Lung (tissue), 11 donors: ENCODE measurements at regions not wholly inside any gene's neighbourhood (a gene's known extent, or its start where the extent isn't known, plus 50 kb on each side); places are given as distances from the start of the nearest gene placed in this dataset.

Source experiments
- ATAC-seq: fragments of 200-7000 bp; cut with Tn5 transposase; one replicate; pipeline ENCODE4 v1.9.1; 2020; ENCODE audit warnings: moderate number of reproducible peaks; ENCODE audit not compliant: insufficient read depth, low FRiP score
- DNase-seq, 3 donors: peaks; one replicate each; pipeline ENCODE4 v3.0.0-alpha.2; 2013 to 2017
- H3K27ac ChIP-seq, 2 donors: one replicate each; pipeline ENCODE4 v1.5.1; 2013; ENCODE audit warnings: mild to moderate bottlenecking in 2 of 2, moderate library complexity in 2 of 2, control low read depth in 1 of 2, inconsistent platforms in 1 of 2, low read depth in 1 of 2, low read length in 1 of 2
- H3K27me3 ChIP-seq, 3 donors: one replicate each; pipeline ENCODE4 v1.5.1; 2013; ENCODE audit warnings: low read length in 2 of 3; ENCODE audit not compliant: control insufficient read depth in 3 of 3, insufficient read depth in 3 of 3
- H3K36me3 ChIP-seq, 4 donors: one replicate each; pipeline ENCODE4 v1.5.1; 2013; ENCODE audit warnings: low read length in 4 of 4, mild to moderate bottlenecking in 1 of 4, moderate library complexity in 1 of 4; ENCODE audit not compliant: control insufficient read depth in 4 of 4, insufficient read depth in 4 of 4
- H3K4me1 ChIP-seq, 5 donors: one replicate each; pipeline ENCODE4 v1.5.1; 2013; ENCODE audit warnings: low read length in 5 of 5, mild to moderate bottlenecking in 2 of 5, moderate library complexity in 1 of 5; ENCODE audit not compliant: control insufficient read depth in 5 of 5, insufficient read depth in 5 of 5
- H3K4me3 ChIP-seq: one replicate; pipeline ENCODE4 v1.5.1; 2013; ENCODE audit warnings: mild to moderate bottlenecking, control low read depth, moderate library complexity
- H3K9ac ChIP-seq, 2 donors: one replicate each; pipeline ENCODE4 v1.5.1; 2013; ENCODE audit warnings: low read length in 2 of 2, control low read depth in 1 of 2; ENCODE audit not compliant: insufficient read depth in 1 of 2
- H3K9me3 ChIP-seq, 4 donors: one replicate each; pipeline ENCODE4 v1.5.1; 2013; ENCODE audit warnings: low read length in 3 of 4, mild to moderate bottlenecking in 1 of 4, moderate library complexity in 1 of 4; ENCODE audit not compliant: control insufficient read depth in 4 of 4, insufficient read depth in 3 of 4
- WGBS, 2 donors: extraction: QIAGEN DNeasy Blood & Tissue Kit; methylation state at CpG; one replicate each; pipeline ENCODE4 v1.1.7; 2013; 5-methylcytosine and 5-hydroxymethylcytosine counted together
- TF ChIP-seq, protein P1 (sequence below): IDR thresholded peaks from 2 replicates; pipeline ENCODE4 v1.5.1; 2012; ENCODE audit warnings: mild to moderate bottlenecking; ENCODE audit errors: control extremely low read depth, extremely low read depth
- donor health status: control.
- donor health status: control.
- donor health status: Bipolar disorder and iron deficiency.
- donor health status: healthy.
- donor health status: DM: yes; HTN: yes; CAD: no.

DNA sequence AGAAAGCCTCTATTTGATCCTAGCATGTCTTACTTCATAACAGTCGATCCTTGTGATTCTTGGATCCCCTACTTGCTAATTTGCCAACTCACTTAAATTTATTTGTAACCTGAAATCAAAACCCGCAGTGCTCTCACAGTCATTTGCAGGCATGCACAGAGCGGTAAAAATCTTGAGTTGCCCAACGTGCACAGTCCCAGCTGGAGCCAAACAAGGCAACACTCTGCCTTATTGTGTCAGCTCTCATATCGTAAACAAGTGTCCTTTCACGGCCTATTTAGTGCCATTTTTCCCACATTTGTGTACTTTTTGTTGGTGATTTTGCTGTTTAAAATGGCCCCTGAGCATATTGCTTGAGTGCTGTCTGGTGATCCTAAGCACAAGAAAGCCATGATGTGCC is 511.3 kb upstream of the WWC1 start:
- Histone ChIP-seq H3K27me3 (no peaks in the 10 kb centered on the region), H3K4me3 (no peak overlapping the region), H3K4me1 (peaks cover 0 to 28% (median 4%) of the 10 kb centered on the region in 5 donors), H3K27ac (no peak overlapping the region), H3K9ac (no peak overlapping the region), H3K9me3 (no peaks in the 10 kb centered on the region), H3K36me3 (no peaks in the 10 kb centered on the region)
- peak; percentile 53 to 84 (median 75) for DNase-seq
- ATAC-seq, result no peak
- TF ChIP-seq, protein P1, sequence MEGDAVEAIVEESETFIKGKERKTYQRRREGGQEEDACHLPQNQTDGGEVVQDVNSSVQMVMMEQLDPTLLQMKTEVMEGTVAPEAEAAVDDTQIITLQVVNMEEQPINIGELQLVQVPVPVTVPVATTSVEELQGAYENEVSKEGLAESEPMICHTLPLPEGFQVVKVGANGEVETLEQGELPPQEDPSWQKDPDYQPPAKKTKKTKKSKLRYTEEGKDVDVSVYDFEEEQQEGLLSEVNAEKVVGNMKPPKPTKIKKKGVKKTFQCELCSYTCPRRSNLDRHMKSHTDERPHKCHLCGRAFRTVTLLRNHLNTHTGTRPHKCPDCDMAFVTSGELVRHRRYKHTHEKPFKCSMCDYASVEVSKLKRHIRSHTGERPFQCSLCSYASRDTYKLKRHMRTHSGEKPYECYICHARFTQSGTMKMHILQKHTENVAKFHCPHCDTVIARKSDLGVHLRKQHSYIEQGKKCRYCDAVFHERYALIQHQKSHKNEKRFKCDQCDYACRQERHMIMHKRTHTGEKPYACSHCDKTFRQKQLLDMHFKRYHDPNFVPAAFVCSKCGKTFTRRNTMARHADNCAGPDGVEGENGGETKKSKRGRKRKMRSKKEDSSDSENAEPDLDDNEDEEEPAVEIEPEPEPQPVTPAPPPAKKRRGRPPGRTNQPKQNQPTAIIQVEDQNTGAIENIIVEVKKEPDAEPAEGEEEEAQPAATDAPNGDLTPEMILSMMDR, result no peak
- 78 to 86% methylated on average over 6 of the region's 6 CpGs for WGBS, 2 donors

- DNase-seq (peak; percentile 69 to 92 (median 83)), ATAC-seq (no peak)
- H3K9me3 ChIP-seq, result no peaks in the 10 kb centered on the region
- H3K27ac ChIP-seq, result no peak overlapping the region
- peaks cover 0 to 24% (median under 1%) of the 10 kb centered on the region in 5 donors for H3K4me1 ChIP-seq
- no peak overlapping the region for H3K4me3 ChIP-seq
- H3K36me3 ChIP-seq, result no peaks in the 10 kb centered on the region
- WGBS, 2 donors, result 71 to 74% methylated on average over 9 of the region's 9 CpGs
- TF ChIP-seq, protein P1, result no peak
- H3K27me3 ChIP-seq, result no peaks in the 10 kb centered on the region
- no peak overlapping the region for H3K9ac ChIP-seq
These were observed 508.2 kb upstream of the WWC1 start for GRCh38 chr5:167783145-167783817.

- TF ChIP-seq, protein P1, result no peak
- ATAC-seq, result no peak
These were observed 506.3 kb upstream of the WWC1 start for GRCh38 chr5:167785106-167785505.

DNA sequence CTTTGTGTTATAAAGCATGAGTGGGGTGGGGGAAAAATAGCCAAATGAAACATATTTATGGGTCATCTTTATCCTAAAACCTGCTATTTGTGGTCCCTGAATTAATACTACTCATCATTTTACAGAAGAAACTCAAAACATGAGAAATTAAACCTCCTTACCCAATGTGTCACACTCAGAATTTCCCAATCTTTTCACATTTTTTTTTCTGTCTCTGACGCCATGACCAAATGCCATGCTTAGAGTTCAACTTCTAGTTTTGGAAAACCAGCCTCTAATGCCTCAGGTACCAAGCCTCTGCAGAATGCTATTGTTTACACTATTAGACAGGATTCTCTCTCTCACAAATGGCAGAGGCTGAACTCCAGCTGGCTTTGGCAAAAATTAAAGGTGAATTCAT is 505.5 kb upstream of the WWC1 start:
- WGBS, 2 donors, result 29 to 65% methylated on average over 1 of the region's 1 CpG
- ATAC-seq, result no peak
- Histone ChIP-seq H3K9ac (no peak overlapping the region), H3K4me1 (peaks cover 0 to 12% (median 0%) of the 10 kb centered on the region in 5 donors), H3K9me3 (no peaks in the 10 kb centered on the region), H3K27ac (no peak overlapping the region), H3K4me3 (no peak overlapping the region), H3K27me3 (no peaks in the 10 kb centered on the region), H3K36me3 (no peaks in the 10 kb centered on the region)
- no peak for DNase-seq
- TF ChIP-seq, protein P1, result no peak

More at GRCh38 chr5:167785106-167785505, 506.3 kb upstream of the WWC1 start:
- Histone ChIP-seq H3K9ac (no peak overlapping the region), H3K27me3 (no peaks in the 10 kb centered on the region), H3K27ac (no peak overlapping the region), H3K36me3 (no peaks in the 10 kb centered on the region), H3K4me1 (peaks cover 0 to 12% (median 0%) of the 10 kb centered on the region in 5 donors), H3K9me3 (no peaks in the 10 kb centered on the region), H3K4me3 (no peak overlapping the region)
- no peak for DNase-seq
- 44 to 59% methylated on average over 2 of the region's 2 CpGs for WGBS, 2 donors
